Kidney (tissue), 13 donors: ENCODE measurements at regions not wholly inside any gene's neighbourhood (a gene's known extent, or its start where the extent isn't known, plus 50 kb on each side); places are given as distances from the start of the nearest gene placed in this dataset.

ENCODE experiments used
- DNase-seq, 5 donors: peaks; one replicate each; pipeline ENCODE4 v3.0.0-alpha.2; 2013 to 2020
- FAIRE-seq: peaks from 2 replicates; lab custom pipeline; 2012; peaks lifted over from hg19 to GRCh38; lab: Jason Lieb, UNC
- H3K27ac ChIP-seq, 2 donors: one replicate each; pipeline ENCODE4 v1.7.0; 2013; ENCODE audit warnings: low read depth in 2 of 2, low read length in 2 of 2, inconsistent platforms in 1 of 2
- H3K27me3 ChIP-seq: one replicate; pipeline ENCODE4 v1.7.1; 2013; ENCODE audit warnings: low read length, inconsistent platforms; ENCODE audit not compliant: control insufficient read depth, insufficient read depth
- H3K36me3 ChIP-seq, 3 donors: one replicate each; pipeline versions ENCODE4 v1.7.0 to v1.7.1; 2013; ENCODE audit warnings: low read length in 3 of 3, control low read depth in 1 of 3, inconsistent platforms in 1 of 3; ENCODE audit not compliant: insufficient read depth in 3 of 3, control insufficient read depth in 2 of 3
- H3K4me1 ChIP-seq, 3 donors: one replicate each; pipeline versions ENCODE4 v1.7.0 to v1.7.1; 2013; ENCODE audit warnings: low read length in 3 of 3, inconsistent platforms in 1 of 3, low read depth in 1 of 3; ENCODE audit not compliant: control insufficient read depth in 2 of 3, insufficient read depth in 2 of 3
- H3K4me3 ChIP-seq, 3 donors: one replicate each; pipeline versions ENCODE4 v1.7.0 to v1.8.1; 2013; ENCODE audit warnings: low read length in 3 of 3, control low read depth in 1 of 3, inconsistent platforms in 1 of 3
- H3K9ac ChIP-seq, 3 donors: one replicate each; pipeline versions ENCODE4 v1.7.0 to v1.7.1; 2013; ENCODE audit warnings: low read length in 3 of 3, control low read depth in 1 of 3, inconsistent platforms in 1 of 3
- H3K9me3 ChIP-seq, 3 donors: one replicate each; pipeline versions ENCODE4 v1.7.0 to v1.7.1; 2013; ENCODE audit warnings: low read length in 3 of 3, control low read depth in 1 of 3, inconsistent platforms in 1 of 3; ENCODE audit not compliant: control insufficient read depth in 2 of 3, insufficient read depth in 1 of 3
- intact Hi-C: fragments of 100-400 bp; cut with DNase I; formaldehyde crosslinking; loops from one replicate; pipeline ENCODE4 v1.11.1; 2022
- TF ChIP-seq, protein P1 (sequence below): IDR thresholded peaks from 3 replicates; pipeline ENCODE4 v1.5.1; 2012; ENCODE audit warnings: mild to moderate bottlenecking, moderate library complexity, borderline replicate concordance; ENCODE audit not compliant: insufficient read depth; ENCODE audit errors: extremely low read depth
- donor health status: control.
- donor health status: control.
- donor health status: control.
- donor health status: control.
- donor health status: control.
- donor health status: DM: yes; HTN: yes; CAD: no.
- donor health status: Normal renal cell carcinoma (clear cell type).

DNA sequence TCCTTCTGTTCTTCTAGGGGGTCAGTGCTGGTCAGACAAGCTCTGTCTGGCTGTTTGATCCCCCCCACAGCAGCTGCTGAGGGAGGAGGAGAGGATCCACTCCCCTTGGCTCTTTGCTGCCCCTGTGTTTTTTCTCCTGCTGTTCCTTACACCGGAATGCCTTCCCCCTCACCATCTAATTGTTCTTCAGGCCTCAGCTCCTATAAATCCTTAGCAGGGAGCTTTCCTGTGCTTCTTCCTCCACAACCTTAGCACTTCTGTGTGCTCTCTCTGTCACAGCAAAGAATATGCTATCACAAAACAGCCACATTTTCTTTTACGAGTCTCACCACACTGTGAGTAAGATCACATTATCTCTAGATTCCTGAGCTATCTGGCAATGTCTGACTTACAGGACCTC lies 196.6 kb downstream of the OTOR start:
- Histone ChIP-seq H3K4me3 (no peak overlapping the region), H3K9ac (no peak overlapping the region), H3K27ac (no peak overlapping the region), H3K27me3 (no peaks in the 10 kb centered on the region), H3K4me1 (no peaks in the 10 kb centered on the region), H3K36me3 (no peaks in the 10 kb centered on the region), H3K9me3 (no peaks in the 10 kb centered on the region)
- FAIRE-seq (no peak), DNase-seq (no peak)
- intact Hi-C loops, result no loop called here
- TF ChIP-seq, protein P1, sequence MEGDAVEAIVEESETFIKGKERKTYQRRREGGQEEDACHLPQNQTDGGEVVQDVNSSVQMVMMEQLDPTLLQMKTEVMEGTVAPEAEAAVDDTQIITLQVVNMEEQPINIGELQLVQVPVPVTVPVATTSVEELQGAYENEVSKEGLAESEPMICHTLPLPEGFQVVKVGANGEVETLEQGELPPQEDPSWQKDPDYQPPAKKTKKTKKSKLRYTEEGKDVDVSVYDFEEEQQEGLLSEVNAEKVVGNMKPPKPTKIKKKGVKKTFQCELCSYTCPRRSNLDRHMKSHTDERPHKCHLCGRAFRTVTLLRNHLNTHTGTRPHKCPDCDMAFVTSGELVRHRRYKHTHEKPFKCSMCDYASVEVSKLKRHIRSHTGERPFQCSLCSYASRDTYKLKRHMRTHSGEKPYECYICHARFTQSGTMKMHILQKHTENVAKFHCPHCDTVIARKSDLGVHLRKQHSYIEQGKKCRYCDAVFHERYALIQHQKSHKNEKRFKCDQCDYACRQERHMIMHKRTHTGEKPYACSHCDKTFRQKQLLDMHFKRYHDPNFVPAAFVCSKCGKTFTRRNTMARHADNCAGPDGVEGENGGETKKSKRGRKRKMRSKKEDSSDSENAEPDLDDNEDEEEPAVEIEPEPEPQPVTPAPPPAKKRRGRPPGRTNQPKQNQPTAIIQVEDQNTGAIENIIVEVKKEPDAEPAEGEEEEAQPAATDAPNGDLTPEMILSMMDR, result no peak

DNA sequence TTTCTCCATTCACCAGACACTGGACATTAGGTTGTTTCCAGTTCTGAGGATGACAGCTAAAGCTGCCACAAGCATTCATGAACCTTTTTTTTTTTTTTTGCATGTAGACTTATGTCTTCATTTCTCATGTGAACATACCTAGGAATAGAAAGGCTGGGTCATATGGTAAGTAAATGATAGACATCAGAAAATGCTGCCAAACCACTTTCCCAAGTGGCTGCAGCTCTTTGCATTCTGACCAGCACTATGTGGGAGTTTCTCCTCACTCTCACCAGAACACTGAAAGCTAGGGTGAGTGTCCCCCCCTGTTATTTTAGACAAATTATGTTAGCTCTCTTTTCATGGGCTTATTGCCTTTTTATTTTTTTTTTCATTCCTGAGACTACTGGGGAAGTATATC lies 197.5 kb downstream of the OTOR start:
- Histone ChIP-seq H3K4me1 (no peaks in the 10 kb centered on the region), H3K4me3 (no peak overlapping the region), H3K9ac (no peak overlapping the region), H3K9me3 (peaks cover 0 to 2% (median 0%) of the 10 kb centered on the region in 3 donors), H3K36me3 (no peaks in the 10 kb centered on the region), H3K27ac (no peak overlapping the region), H3K27me3 (no peaks in the 10 kb centered on the region)
- intact Hi-C loops, result no loop called here
- TF ChIP-seq, protein P1, result no peak
- DNase-seq (no peak), FAIRE-seq (no peak)

DNA sequence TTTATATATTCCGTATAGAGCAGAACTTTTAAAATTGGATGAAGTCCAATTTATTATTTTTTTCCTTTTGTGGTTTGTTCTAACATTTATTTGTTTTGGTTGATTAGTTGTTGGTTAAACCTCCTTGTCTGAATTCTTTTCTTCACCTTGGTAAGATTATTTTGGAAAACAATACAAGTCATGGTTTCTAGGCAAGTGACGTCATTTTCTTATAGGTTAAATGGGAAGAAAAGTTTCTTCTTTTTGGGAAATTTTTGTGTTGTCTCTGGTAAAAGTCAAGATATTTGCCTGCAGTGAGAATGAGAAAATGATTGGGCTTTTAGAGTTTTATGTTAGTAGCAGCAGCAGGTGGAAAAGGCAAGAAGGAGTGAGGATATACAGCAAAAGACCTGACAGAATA lies 197.9 kb downstream of the OTOR start:
- DNase-seq (no peak), FAIRE-seq (no peak)
- Histone ChIP-seq H3K27me3 (no peaks in the 10 kb centered on the region), H3K4me3 (no peak overlapping the region), H3K36me3 (no peaks in the 10 kb centered on the region), H3K27ac (no peak overlapping the region), H3K9me3 (peaks cover 0 to 2% (median 0%) of the 10 kb centered on the region in 3 donors), H3K9ac (no peak overlapping the region), H3K4me1 (no peaks in the 10 kb centered on the region)
- TF ChIP-seq, protein P1, result no peak
- intact Hi-C loops, result no loop called here

DNA sequence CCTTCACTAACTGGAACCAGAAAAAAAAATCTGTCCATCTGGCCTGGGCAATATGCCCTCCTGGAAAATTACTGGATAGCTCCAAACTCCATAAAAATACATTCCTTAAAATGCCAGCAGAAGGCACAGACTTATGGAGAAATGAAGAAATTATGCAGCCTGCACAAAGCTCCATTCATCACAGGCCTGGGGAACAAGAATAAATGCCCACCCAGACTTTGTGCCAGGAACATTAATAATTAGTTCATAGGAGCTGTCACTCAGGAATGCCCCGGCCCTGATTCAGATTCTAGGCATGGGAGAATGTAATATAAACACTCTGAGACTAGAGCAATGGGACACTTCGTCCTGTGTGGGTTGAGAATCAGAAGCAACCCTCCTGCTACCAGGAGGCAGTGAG lies 199.3 kb downstream of the OTOR start:
- peaks cover 0 to 2% (median 0%) of the 10 kb centered on the region in 3 donors for H3K9me3 ChIP-seq
- H3K27me3 ChIP-seq, result no peaks in the 10 kb centered on the region
- DNase-seq (no peak), FAIRE-seq (no peak)
- no peaks in the 10 kb centered on the region for H3K4me1 ChIP-seq
- no peak overlapping the region for H3K9ac ChIP-seq
- intact Hi-C loops, result no loop called here
- no peak overlapping the region for H3K4me3 ChIP-seq
- no peaks in the 10 kb centered on the region for H3K36me3 ChIP-seq
- TF ChIP-seq, protein P1, result no peak
- H3K27ac ChIP-seq, result no peak overlapping the region
